PC-9 (cell line): ENCODE measurements at regions not wholly inside any gene's neighbourhood (a gene's known extent, or its start where the extent isn't known, plus 50 kb on each side); places are given as distances from the start of the nearest gene placed in this dataset.

Experiments
- CTCF ChIP-seq: fragments of 200-600 bp; sonication (generic); conservative IDR thresholded peaks from 2 replicates; pipeline ENCODE4 v1.6.1; 2017; ENCODE audit warnings: mixed run types, antibody characterized with exemption, mild to moderate bottlenecking, moderate library complexity
- EZH2 ChIP-seq: fragments of 200-600 bp; sonication (generic); IDR thresholded peaks from 2 replicates; pipeline ENCODE4 v1.8.0; 2017; ENCODE audit warnings: antibody characterized with exemption, low read depth

- no peak for TF ChIP-seq CTCF
- TF ChIP-seq EZH2, result no peak
Measured at GRCh38 chr6:86775893-86776292, 161.4 kb upstream of the HTR1E start.
